Endothelial cell of umbilical vein (primary cell): ENCODE measurements at regions not wholly inside any gene's neighbourhood (a gene's known extent, or its start where the extent isn't known, plus 50 kb on each side); places are given as distances from the start of the nearest gene placed in this dataset.

Experiments used
- BruUV-seq: library from RNA; stranded (reverse); fragments of 400-500 nt; replicated peaks from 2 replicates; lab custom pipeline; 2021; lab: Mats Ljungman, UMichigan
- CTCF ChIA-PET: fragments of 300-600, 350-600 bp; sonication (Branson Sonifier 250); formaldehyde crosslinking; loops from one replicate; lab custom pipeline; 2021; ENCODE audit warnings: antibody characterized with exemption, inconsistent platforms; lab: Charles Lee
- POLR2A ChIA-PET: fragments of 300-600, 350-600 bp; sonication (Branson Sonifier 250); formaldehyde crosslinking; loops from one replicate; lab custom pipeline; 2021; ENCODE audit warnings: antibody characterized with exemption, inconsistent platforms; lab: Charles Lee
- DNase-seq: peaks from one replicate; pipeline ENCODE4 v3.0.0-alpha.2; 2011; ENCODE audit warnings: low read depth, low spot score
- FAIRE-seq: peaks from 2 replicates; lab custom pipeline; 2011; peaks lifted over from hg19 to GRCh38; lab: Jason Lieb, UNC
- H2AFZ ChIP-seq: 2 replicates; pipeline ENCODE4 v1.6.0; 2012; ENCODE audit warnings: low read depth, low read length, control low read depth, inconsistent platforms
- H3K27ac ChIP-seq: 2 replicates; pipeline ENCODE4 v1.5.1; 2011; ENCODE audit warnings: low read depth, mild to moderate bottlenecking, control low read depth, low read length, moderate library complexity; ENCODE audit not compliant: insufficient read depth
- H3K27me3 ChIP-seq, 2 experiments: 2 replicates each; pipeline versions ENCODE4 v1.6.0 to v1.6.1; 2011; ENCODE audit warnings: low read length in 2 of 2, mixed read lengths in 1 of 2; ENCODE audit not compliant: control insufficient read depth in 2 of 2, insufficient read depth in 2 of 2
- H3K36me3 ChIP-seq, 2 experiments: 2 replicates in 1 of 2; 3 replicates in 1 of 2; pipeline ENCODE4 v1.5.1; 2011; ENCODE audit warnings: low read length in 2 of 2, mild to moderate bottlenecking in 1 of 2, moderate library complexity in 1 of 2; ENCODE audit not compliant: control insufficient read depth in 2 of 2, insufficient read depth in 2 of 2; ENCODE audit errors: extremely low read depth in 1 of 2
- H3K4me1 ChIP-seq: 3 replicates; pipeline ENCODE4 v1.5.1; 2011; ENCODE audit warnings: mild to moderate bottlenecking, low read length; ENCODE audit not compliant: control insufficient read depth, insufficient read depth; ENCODE audit errors: extremely low read depth
- H3K4me2 ChIP-seq: 2 replicates; pipeline ENCODE4 v1.6.1; 2011; ENCODE audit warnings: low read length, control low read depth, mixed read lengths; ENCODE audit not compliant: insufficient read depth
- H3K4me3 ChIP-seq, 3 experiments: fragments of 200-600 bp in 1 of 3; sonication (generic), shearing (Covaris generic) in 1 of 3; replicated peaks in 1 of 3; 2 replicates each; pipeline ENCODE4 v1.5.1; 2011 to 2016; ENCODE audit warnings: control low read depth in 3 of 3, low read length in 3 of 3, mild to moderate bottlenecking in 2 of 3, inconsistent platforms in 1 of 3, low read depth in 1 of 3, moderate library complexity in 1 of 3; ENCODE audit not compliant: insufficient read depth in 1 of 3
- H3K79me2 ChIP-seq: 2 replicates; pipeline ENCODE4 v1.6.0; 2012; ENCODE audit warnings: low read length, inconsistent platforms; ENCODE audit not compliant: control insufficient read depth, insufficient read depth
- H3K9ac ChIP-seq: replicated peaks from 2 replicates; pipeline ENCODE3; 2011; ENCODE audit warnings: low read length, control low read depth; ENCODE audit not compliant: insufficient read depth; ENCODE audit errors: extremely low read depth
- H3K9me1 ChIP-seq: replicated peaks from 3 replicates; pipeline ENCODE4 v1.6.0; 2011; ENCODE audit warnings: mild to moderate bottlenecking, low read length; ENCODE audit not compliant: control insufficient read depth, insufficient read depth; ENCODE audit errors: extremely low read depth
- H3K9me3 ChIP-seq: replicated peaks from 2 replicates; pipeline ENCODE4 v1.5.1; 2012; ENCODE audit warnings: low read length, inconsistent platforms; ENCODE audit not compliant: control insufficient read depth, insufficient read depth
- H4K20me1 ChIP-seq: replicated peaks from 2 replicates; pipeline ENCODE3; 2011; ENCODE audit warnings: mild to moderate bottlenecking, low read length; ENCODE audit not compliant: control insufficient read depth, insufficient read depth; ENCODE audit errors: extremely low read depth
- EZH2 ChIP-seq: IDR thresholded peaks from 2 replicates; pipeline ENCODE4 v1.6.1; 2012; ENCODE audit warnings: borderline replicate concordance, low read depth, mild to moderate bottlenecking, moderate library complexity, low read length, inconsistent platforms; ENCODE audit not compliant: severe bottlenecking
- FOS ChIP-seq: IDR thresholded peaks from 2 replicates; pipeline ENCODE4 v1.6.1; 2011; ENCODE audit warnings: mild to moderate bottlenecking, low read length, moderate library complexity, borderline replicate concordance; ENCODE audit not compliant: insufficient read depth
- GATA2 ChIP-seq: IDR thresholded peaks from 2 replicates; pipeline ENCODE4 v1.7.0; 2011; ENCODE audit warnings: low read depth, mild to moderate bottlenecking, moderate library complexity, mixed read lengths, low read length; ENCODE audit not compliant: insufficient read length, insufficient read depth
- JUN ChIP-seq: IDR thresholded peaks from 2 replicates; pipeline ENCODE4 v1.6.1; 2011; ENCODE audit warnings: borderline replicate concordance, low read depth; ENCODE audit not compliant: insufficient read length, insufficient read depth
- MYC ChIP-seq: IDR thresholded peaks from one replicate; pipeline ENCODE4 v1.6.1; 2011; ENCODE audit warnings: mild to moderate bottlenecking, low read depth, low read length
- POLR2A ChIP-seq: IDR thresholded peaks from 2 replicates; pipeline ENCODE4 v1.6.1; 2012; ENCODE audit warnings: low read depth, mild to moderate bottlenecking, control low read depth, low read length
- POLR2AphosphoS5 ChIP-seq: IDR thresholded peaks from 2 replicates; pipeline ENCODE4 v1.6.1; 2012; ENCODE audit warnings: low read depth, mild to moderate bottlenecking, control low read depth, low read length, moderate library complexity; ENCODE audit not compliant: insufficient read depth
- dilution Hi-C: fragments of 300-500 bp; cut with MboI; formaldehyde crosslinking; loops from one replicate; pipeline ENCODE4 v1.15.0; 2019; ENCODE audit warnings: low sequenced_read_pairs; ENCODE audit not compliant: extremely low pct_ligation_motif_present
- intact Hi-C: fragments of 100-400 bp; cut with micrococcal nuclease; formaldehyde crosslinking; loops from one replicate; pipeline ENCODE4 v1.10.0; 2022
- TF ChIP-seq, protein P1 (sequence below): IDR thresholded peaks from 2 replicates; pipeline ENCODE4 v1.6.1; 2011; ENCODE audit not compliant: insufficient read depth, insufficient read length
- TF ChIP-seq, protein P2 (sequence below), 2 donors: IDR thresholded peaks; 1 replicate in 1 of 2; 2 replicates in 1 of 2; pipeline ENCODE4 v1.5.1; 2011; ENCODE audit warnings: low read length in 2 of 2, mild to moderate bottlenecking in 2 of 2, moderate library complexity in 2 of 2, control low read depth in 1 of 2, inconsistent platforms in 1 of 2, low read depth in 1 of 2; ENCODE audit not compliant: insufficient read depth in 1 of 2; ENCODE audit errors: extremely low read depth in 1 of 2

DNA sequence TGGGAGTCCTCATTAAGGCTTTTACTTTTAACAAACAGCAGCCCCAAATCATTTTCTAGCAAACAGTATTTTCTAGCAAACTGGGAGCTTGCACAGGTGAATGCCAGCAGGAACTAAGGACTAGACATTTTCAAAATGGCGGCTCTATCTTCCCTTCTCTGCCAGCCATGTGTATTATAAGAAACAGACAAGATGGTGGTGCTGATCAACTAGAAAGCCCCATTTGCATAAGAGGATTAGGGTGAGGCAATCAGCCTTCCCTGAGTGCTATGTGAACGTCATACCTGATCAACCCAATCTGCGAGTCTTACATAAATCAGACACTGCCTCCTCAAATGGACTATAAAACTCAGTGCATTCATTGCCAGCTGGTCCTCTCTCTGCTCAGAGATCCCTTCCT is 479.6 kb downstream of the IPMK start:
- Histone ChIP-seq H3K4me2 (no peak overlapping the region), H3K9ac (no peak overlapping the region), H3K9me1 (no peaks in the 10 kb centered on the region), H3K9me3 (peaks cover 3% of the 10 kb centered on the region), H3K79me2 (no peaks in the 10 kb centered on the region), H2AFZ (no peak overlapping the region), H3K4me1 (no peaks in the 10 kb centered on the region), H3K27me3 (no peaks in the 10 kb centered on the region), H3K27ac (no peak overlapping the region), H4K20me1 (no peaks in the 10 kb centered on the region), H3K4me3 (no peak overlapping the region), H3K36me3 (no peaks in the 10 kb centered on the region)
- intact Hi-C loops (no loop called here), dilution Hi-C loops (no loop called here)
- BruUV-seq, result no TSS peak
- DNase-seq, result no peak
- FAIRE-seq, result no peak
- TF ChIP-seq JUN, result no peak
- TF ChIP-seq, protein P1, sequence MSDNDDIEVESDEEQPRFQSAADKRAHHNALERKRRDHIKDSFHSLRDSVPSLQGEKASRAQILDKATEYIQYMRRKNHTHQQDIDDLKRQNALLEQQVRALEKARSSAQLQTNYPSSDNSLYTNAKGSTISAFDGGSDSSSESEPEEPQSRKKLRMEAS, result no peak
- TF ChIP-seq POLR2A, result no peak
- TF ChIP-seq, protein P2, sequence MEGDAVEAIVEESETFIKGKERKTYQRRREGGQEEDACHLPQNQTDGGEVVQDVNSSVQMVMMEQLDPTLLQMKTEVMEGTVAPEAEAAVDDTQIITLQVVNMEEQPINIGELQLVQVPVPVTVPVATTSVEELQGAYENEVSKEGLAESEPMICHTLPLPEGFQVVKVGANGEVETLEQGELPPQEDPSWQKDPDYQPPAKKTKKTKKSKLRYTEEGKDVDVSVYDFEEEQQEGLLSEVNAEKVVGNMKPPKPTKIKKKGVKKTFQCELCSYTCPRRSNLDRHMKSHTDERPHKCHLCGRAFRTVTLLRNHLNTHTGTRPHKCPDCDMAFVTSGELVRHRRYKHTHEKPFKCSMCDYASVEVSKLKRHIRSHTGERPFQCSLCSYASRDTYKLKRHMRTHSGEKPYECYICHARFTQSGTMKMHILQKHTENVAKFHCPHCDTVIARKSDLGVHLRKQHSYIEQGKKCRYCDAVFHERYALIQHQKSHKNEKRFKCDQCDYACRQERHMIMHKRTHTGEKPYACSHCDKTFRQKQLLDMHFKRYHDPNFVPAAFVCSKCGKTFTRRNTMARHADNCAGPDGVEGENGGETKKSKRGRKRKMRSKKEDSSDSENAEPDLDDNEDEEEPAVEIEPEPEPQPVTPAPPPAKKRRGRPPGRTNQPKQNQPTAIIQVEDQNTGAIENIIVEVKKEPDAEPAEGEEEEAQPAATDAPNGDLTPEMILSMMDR (IDR thresholded peaks at IDR 0.05; ENCODE audit: extremely low read depth in 1 of 2, insufficient read depth in 1 of 2, low read depth in 1 of 2, low read length in 2 of 2), result no peak
- no peak for TF ChIP-seq POLR2AphosphoS5
- no peak for TF ChIP-seq FOS
- no peak for TF ChIP-seq EZH2
- no peak for TF ChIP-seq MYC
- no peak for TF ChIP-seq GATA2
- ChIA-PET CTCF (no interaction called here), POLR2A (no interaction called here)
